SH-SY5Y (cell line): ENCODE measurements at regions not wholly inside any gene's neighbourhood (a gene's known extent, or its start where the extent isn't known, plus 50 kb on each side); places are given as distances from the start of the nearest gene placed in this dataset.

Source experiments
- GATA2 ChIP-seq: IDR thresholded peaks from 2 replicates; pipeline ENCODE4 v1.6.1; 2011; ENCODE audit warnings: mild to moderate bottlenecking, low read depth, low read length
- GATA3 ChIP-seq: IDR thresholded peaks from 2 replicates; pipeline ENCODE4 v1.6.1; 2011; ENCODE audit warnings: low read depth, mild to moderate bottlenecking, low read length, moderate library complexity

GRCh38 chr14:105665951-105666277 lies 139.5 kb downstream of the TMEM121 start:
- TF ChIP-seq GATA3 = no peak

DNA sequence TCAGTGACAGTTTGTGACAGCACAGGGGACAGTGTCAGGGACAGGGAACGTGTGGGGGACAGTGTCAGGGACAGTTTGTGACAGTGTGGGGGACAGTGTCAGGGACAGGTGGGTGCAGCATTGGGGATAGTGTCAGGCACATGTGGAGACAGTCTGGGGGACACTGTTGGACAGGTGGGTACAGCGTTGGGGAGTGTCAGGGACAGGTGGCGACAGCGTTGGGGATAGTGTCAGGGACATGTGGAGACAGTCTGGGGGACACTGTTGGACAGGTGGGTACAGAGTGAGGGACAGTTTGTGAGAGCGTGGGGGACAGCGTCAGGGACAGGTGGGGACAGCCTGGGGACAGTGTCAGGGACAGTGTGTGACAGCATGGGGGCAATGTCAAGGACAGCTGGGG lies 140.0 kb downstream of the TMEM121 start:
- TF ChIP-seq GATA2 (no peak), GATA3 (no peak)

DNA sequence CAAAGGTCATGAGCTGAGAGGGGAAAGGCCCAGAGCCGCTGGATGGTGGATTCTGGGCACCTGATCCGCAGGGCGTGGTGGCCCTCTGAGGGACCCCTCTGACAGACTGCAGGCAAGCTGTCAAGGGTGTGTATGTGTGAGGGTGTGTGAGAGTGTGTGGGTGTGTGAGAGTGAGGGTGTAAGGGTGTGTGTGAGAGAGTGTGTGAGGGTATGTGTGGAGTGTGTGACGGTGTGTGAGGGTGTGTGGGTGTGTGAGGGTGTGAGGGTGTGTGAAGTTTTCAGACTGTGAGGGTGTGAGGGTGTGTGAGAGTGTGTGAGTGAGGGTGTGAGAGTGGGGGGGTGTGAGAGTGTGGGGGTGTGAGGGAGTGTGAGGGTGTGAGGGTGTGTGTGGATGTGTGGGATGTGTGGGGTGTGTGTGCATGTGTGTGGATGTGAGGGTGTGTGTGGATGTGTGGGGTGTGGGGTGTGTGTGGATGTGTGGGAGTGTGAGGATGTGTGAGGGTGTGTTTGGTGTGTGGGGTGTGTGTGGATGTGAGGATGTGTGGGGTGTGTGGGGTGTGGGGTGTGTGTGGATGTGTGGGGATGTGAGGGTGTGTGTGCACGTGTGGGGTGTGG lies 156.7 kb downstream of the TMEM121 start:
- TF ChIP-seq GATA2 (no peak), GATA3 (no peak)

GRCh38 chr14:105685003-105685402 lies 158.6 kb downstream of the TMEM121 start:
- TF ChIP-seq GATA2 (no peak), GATA3 (no peak)

DNA sequence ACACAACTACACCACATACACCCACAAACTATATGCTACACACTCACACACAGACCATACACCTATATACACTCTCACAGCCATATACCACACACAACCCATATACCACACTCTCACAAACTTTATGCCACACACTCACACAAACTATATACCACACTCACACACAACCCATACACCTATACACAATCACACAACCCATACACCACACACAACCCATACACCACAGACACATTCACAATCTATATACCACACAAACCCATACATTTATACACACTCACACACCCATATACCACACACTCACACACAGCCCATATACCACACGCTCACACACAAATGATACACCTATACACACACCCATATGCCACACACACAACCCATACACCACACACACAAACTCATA lies 163.3 kb downstream of the TMEM121 start:
- no peak for TF ChIP-seq GATA2
- TF ChIP-seq GATA3 = no peak

GRCh38 chr14:105690671-105691070 lies 164.3 kb downstream of the TMEM121 start:
- TF ChIP-seq GATA2 = no peak
- no peak for TF ChIP-seq GATA3

- TF ChIP-seq GATA2 (no peak), GATA3 (no peak)
Measured at GRCh38 chr14:105694961-105695360, 168.6 kb downstream of the TMEM121 start.

GRCh38 chr14:105700622-105701288 lies 174.4 kb downstream of the TMEM121 start:
- TF ChIP-seq GATA2 (no peak), GATA3 (no peak)

- TF ChIP-seq GATA3 (no peak), GATA2 (no peak)
Measured at GRCh38 chr14:105701456-105702274, 175.3 kb downstream of the TMEM121 start.

GRCh38 chr14:105702275-105702817 lies 176.0 kb downstream of the TMEM121 start:
- TF ChIP-seq GATA3 (no peak), GATA2 (no peak)

- TF ChIP-seq GATA2 (no peak), GATA3 (no peak)
Measured at GRCh38 chr14:105709281-105710118, 183.1 kb downstream of the TMEM121 start.

DNA sequence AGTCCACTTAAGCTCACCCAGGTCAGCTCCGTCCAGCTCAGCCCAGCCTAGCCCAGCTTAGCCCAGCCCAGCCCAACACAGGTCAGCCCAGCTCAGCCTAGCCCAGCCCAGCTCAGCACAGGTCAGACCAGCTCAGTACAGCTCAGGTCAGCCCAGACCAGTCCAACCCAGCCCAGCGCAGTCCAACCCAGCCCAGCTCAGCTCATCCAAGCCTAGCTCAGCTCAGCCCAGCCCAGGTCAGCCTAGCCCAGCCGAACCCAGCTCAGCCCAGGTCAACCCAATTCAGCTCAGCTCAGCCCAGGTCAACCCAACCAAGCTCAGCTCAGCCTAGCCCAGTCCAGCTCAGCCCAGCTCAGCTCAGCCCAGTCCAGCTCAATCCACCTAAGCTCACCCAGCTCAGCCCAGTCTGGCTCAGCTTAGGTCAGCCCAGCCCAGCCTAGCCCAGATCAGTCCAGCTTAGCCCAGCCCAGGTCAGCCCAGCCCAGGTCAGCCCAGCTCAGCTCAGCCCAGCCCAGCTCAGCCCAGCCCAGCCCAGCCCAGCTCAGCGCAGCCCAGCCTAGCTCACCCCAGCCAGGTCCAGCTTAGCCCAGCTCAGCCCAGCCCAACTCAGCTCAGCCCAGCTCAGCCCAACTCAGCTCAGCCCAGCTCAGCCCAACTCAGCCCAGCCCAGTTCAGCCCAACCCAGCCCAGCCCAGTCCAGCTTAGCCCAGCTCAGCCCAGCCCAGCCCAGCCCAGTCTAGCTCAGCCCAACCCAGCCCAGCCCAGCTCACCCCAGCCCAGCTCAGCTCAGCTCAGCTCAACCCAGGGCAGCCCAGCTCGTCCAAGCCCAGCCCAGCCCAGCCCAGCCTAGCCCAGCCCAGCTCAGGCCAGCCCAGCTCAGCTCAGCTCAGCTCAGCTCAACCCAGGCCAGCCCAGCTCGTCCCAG lies 184.0 kb downstream of the TMEM121 start:
- TF ChIP-seq GATA3 (no peak), GATA2 (no peak)
